ENCODE measurements at regions not wholly inside any gene's neighbourhood (a gene's known extent, or its start where the extent isn't known, plus 50 kb on each side); places are given as distances from the start of the nearest gene placed in this dataset.
A peak's percentile ranks its signal among the peaks of the same experiment; 100 is the strongest.
"Not testable (repeated sequence)": the region's sequence is repeated elsewhere in the genome, so short reads cannot be mapped to it uniquely, and the experiment has no call there.

- no peak for DNase-seq
Observed at GRCh38 chr10:118948786-118949185, 80.7 kb upstream of the NANOS1 start.

- no peak for DNase-seq
Observed at GRCh38 chr10:118950190-118950680, 79.3 kb upstream of the NANOS1 start.

GRCh38 chr10:118950997-118951637 lies 78.4 kb upstream of the NANOS1 start:
- no peak for DNase-seq

- no peak for DNase-seq
Observed at GRCh38 chr10:118952493-118953295, 76.8 kb upstream of the NANOS1 start.

GRCh38 chr10:118953598-118954393 lies 75.7 kb upstream of the NANOS1 start:
- peak in 2 of 3 donors; percentile 62 to 85 for DNase-seq

GRCh38 chr10:118955531-118955930 lies 74.0 kb upstream of the NANOS1 start:
- no peak for DNase-seq

- no peak for DNase-seq
Observed at GRCh38 chr10:118955951-118956801, 73.3 kb upstream of the NANOS1 start.

GRCh38 chr10:118956802-118957442 lies 72.6 kb upstream of the NANOS1 start:
- no peak for DNase-seq

GRCh38 chr10:118957443-118957825 lies 72.1 kb upstream of the NANOS1 start:
- DNase-seq: no peak

- no peak for DNase-seq
Observed at GRCh38 chr10:118957966-118958365, 71.5 kb upstream of the NANOS1 start.

GRCh38 chr10:118958559-118958958 lies 71.0 kb upstream of the NANOS1 start:
- DNase-seq: no peak

- peak in 1 of 3 donors; percentile 38 for DNase-seq
Observed at GRCh38 chr10:118958984-118959925, 70.3 kb upstream of the NANOS1 start.

- peak in 2 of 3 donors; percentile 68 to 83 for DNase-seq
Observed at GRCh38 chr10:118960157-118961090, 69.1 kb upstream of the NANOS1 start.

- no peak for DNase-seq
Observed at GRCh38 chr10:118961436-118961835, 68.1 kb upstream of the NANOS1 start.

GRCh38 chr10:118962331-118962868 lies 67.1 kb upstream of the NANOS1 start:
- DNase-seq: not testable (repeated sequence)

- no peak for DNase-seq
Observed at GRCh38 chr10:118963341-118963740, 66.2 kb upstream of the NANOS1 start.

- DNase-seq: no peak
Observed at GRCh38 chr10:118963933-118964332, 65.6 kb upstream of the NANOS1 start.

- not testable (repeated sequence) for DNase-seq
Observed at GRCh38 chr10:118964476-118964875, 65.0 kb upstream of the NANOS1 start.

Measured in muscle of back (tissue), 3 donors.